SK-N-SH (cell line): ENCODE measurements at regions not wholly inside any gene's neighbourhood (a gene's known extent, or its start where the extent isn't known, plus 50 kb on each side); places are given as distances from the start of the nearest gene placed in this dataset.

ENCODE experiments used
- CTCF ChIA-PET: fragments of 300-600, 350-600 bp; formaldehyde crosslinking; extraction: SDS; loops from one replicate; lab custom pipeline; 2021; lab: Yijun Ruan, JAX
- POLR2A ChIA-PET: fragments of 350-600 bp; sonication (Branson Sonifier 250); formaldehyde crosslinking; extraction: SDS; loops from one replicate; lab custom pipeline; 2020; ENCODE audit warnings: antibody characterized with exemption, inconsistent platforms; lab: Yijun Ruan, JAX
- DNase-seq: peaks from one replicate; pipeline ENCODE4 v3.0.0; 2012
- H2AFZ ChIP-seq: fragments of 200-600 bp; sonication (generic); 2 replicates; pipeline ENCODE4 v1.8.1; 2016; ENCODE audit warnings: antibody characterized with exemption, mild to moderate bottlenecking, low read depth
- H3F3A ChIP-seq: fragments of 200-600 bp; sonication (generic); replicated peaks from 2 replicates; pipeline ENCODE3; 2016; ENCODE audit warnings: antibody characterized with exemption, mild to moderate bottlenecking; ENCODE audit not compliant: insufficient read depth
- H3K27ac ChIP-seq, 2 experiments: fragments of 200-500 bp in 1 of 2; fragments of 200-600 bp in 1 of 2; sonication (Bioruptor generic) in 1 of 2; sonication (generic), shearing (Covaris generic) in 1 of 2; 2 replicates each; pipeline versions ENCODE4 v1.5.1 to v1.6.1; 2014 to 2016; ENCODE audit warnings: low read depth in 2 of 2, inconsistent platforms in 1 of 2, low read length in 1 of 2, mild to moderate bottlenecking in 1 of 2, mixed read lengths in 1 of 2
- H3K27me3 ChIP-seq: fragments of 200-600 bp; sonication (generic), shearing (Covaris generic); 2 replicates; pipeline ENCODE4 v1.6.1; 2016; ENCODE audit warnings: mixed run types; ENCODE audit not compliant: insufficient read depth
- H3K36me3 ChIP-seq, 2 experiments: fragments of 200-500 bp in 1 of 2; fragments of 200-600 bp in 1 of 2; sonication (Bioruptor generic) in 1 of 2; sonication (generic) in 1 of 2; replicated peaks in 1 of 2; 2 replicates each; pipeline versions ENCODE3 to v1.5.1; 2014 to 2016; ENCODE audit warnings: low read length in 1 of 2, mild to moderate bottlenecking in 1 of 2; ENCODE audit not compliant: insufficient read depth in 2 of 2, control insufficient read depth in 1 of 2
- H3K4me1 ChIP-seq, 2 experiments: fragments of 200-500 bp in 1 of 2; fragments of 200-600 bp in 1 of 2; sonication (Bioruptor generic) in 1 of 2; sonication (generic), shearing (Covaris generic) in 1 of 2; 2 replicates each; pipeline versions ENCODE4 v1.5.1 to v1.6.1; 2014 to 2016; ENCODE audit warnings: low read depth in 1 of 2, low read length in 1 of 2, mixed run types in 1 of 2; ENCODE audit not compliant: insufficient read depth in 2 of 2, control insufficient read depth in 1 of 2
- H3K4me2 ChIP-seq: fragments of 200-600 bp; sonication (generic), shearing (Covaris generic); 2 replicates; pipeline ENCODE4 v1.6.1; 2017; ENCODE audit warnings: mixed run types
- H3K4me3 ChIP-seq, 2 experiments: fragments of 200-500 bp in 1 of 2; fragments of 200-600 bp in 1 of 2; sonication (Bioruptor generic) in 1 of 2; sonication (generic), shearing (Covaris generic) in 1 of 2; 2 replicates each; pipeline versions ENCODE4 v1.5.1 to v1.8.1; 2014 to 2016; ENCODE audit warnings: low read depth in 2 of 2, inconsistent platforms in 1 of 2, low read length in 1 of 2, mild to moderate bottlenecking in 1 of 2, mixed read lengths in 1 of 2, moderate library complexity in 1 of 2
- H3K79me2 ChIP-seq: fragments of 200-600 bp; sonication (generic); 2 replicates; pipeline ENCODE4 v1.8.1; 2017; ENCODE audit warnings: mild to moderate bottlenecking; ENCODE audit not compliant: insufficient read depth
- H3K9ac ChIP-seq: fragments of 200-600 bp; sonication (generic); 2 replicates; pipeline ENCODE4 v1.6.1; 2017; ENCODE audit warnings: mixed run types
- H3K9me2 ChIP-seq: fragments of 200-600 bp; sonication (generic); 2 replicates; pipeline ENCODE4 v1.6.1; 2017; ENCODE audit warnings: mixed run types
- H3K9me3 ChIP-seq: fragments of 200-600 bp; sonication (generic); 2 replicates; pipeline ENCODE4 v1.6.1; 2017; ENCODE audit warnings: mixed run types, mild to moderate bottlenecking, moderate library complexity
- H4K20me1 ChIP-seq: fragments of 200-600 bp; sonication (generic); 2 replicates; pipeline ENCODE4 v1.6.1; 2017; ENCODE audit warnings: mild to moderate bottlenecking, mixed run types; ENCODE audit not compliant: insufficient read depth
- ELF1 ChIP-seq: IDR thresholded peaks from 2 replicates; pipeline ENCODE4 v1.4.0; 2012
- EZH2phosphoT487 ChIP-seq: fragments of 200-600 bp; sonication (generic); IDR thresholded peaks from 2 replicates; pipeline ENCODE4 v1.6.1; 2017; ENCODE audit warnings: low read depth, mixed run types, mild to moderate bottlenecking, antibody characterized with exemption, moderate library complexity, borderline replicate concordance
- FOSL2 ChIP-seq: IDR thresholded peaks from 2 replicates; pipeline ENCODE4 v1.4.0; 2012; ENCODE audit warnings: low read depth, mild to moderate bottlenecking, moderate library complexity, borderline replicate concordance
- FOXJ3 ChIP-seq: sonication (generic); formaldehyde crosslinking; IDR thresholded peaks from 2 replicates; pipeline ENCODE4 v1.5.1; 2020; ENCODE audit warnings: mild to moderate bottlenecking, missing genetic modification reagents
- JUND ChIP-seq: IDR thresholded peaks from 2 replicates; pipeline ENCODE4 v1.4.0; 2012
- MAX ChIP-seq: IDR thresholded peaks from 2 replicates; pipeline ENCODE4 v1.4.0; 2012; ENCODE audit warnings: low read depth
- MEF2A ChIP-seq: IDR thresholded peaks from 2 replicates; pipeline ENCODE4 v1.4.0; 2012; ENCODE audit warnings: low read depth, borderline replicate concordance
- NFIC ChIP-seq: IDR thresholded peaks from 2 replicates; pipeline ENCODE4 v1.4.0; 2012; ENCODE audit warnings: borderline replicate concordance
- NRF1 ChIP-seq: IDR thresholded peaks from 2 replicates; pipeline ENCODE4 v1.6.1; 2012; ENCODE audit warnings: low read depth, mild to moderate bottlenecking, low read length
- POLR2AphosphoS5 ChIP-seq: IDR thresholded peaks from 2 replicates; pipeline ENCODE4 v1.6.1; 2012; ENCODE audit warnings: low read depth, low read length
- RAD21 ChIP-seq: IDR thresholded peaks from 2 replicates; pipeline ENCODE4 v1.6.1; 2012; ENCODE audit warnings: mild to moderate bottlenecking, low read length
- REST ChIP-seq: IDR thresholded peaks from 2 replicates; pipeline ENCODE4 v1.6.1; 2012; ENCODE audit warnings: mild to moderate bottlenecking, low read depth, low read length, moderate library complexity
- RFX5 ChIP-seq: IDR thresholded peaks from 2 replicates; pipeline ENCODE4 v1.6.1; 2012; ENCODE audit warnings: mild to moderate bottlenecking, improper control_type of control experiment, low read length
- TAF1 ChIP-seq: IDR thresholded peaks from 2 replicates; pipeline ENCODE4 v1.6.1; 2012; ENCODE audit warnings: low read depth, mild to moderate bottlenecking, low read length, moderate library complexity, borderline replicate concordance
- USF1 ChIP-seq: IDR thresholded peaks from 2 replicates; pipeline ENCODE4 v1.4.0; 2012; ENCODE audit warnings: low read depth, borderline replicate concordance
- YY1 ChIP-seq: IDR thresholded peaks from 2 replicates; pipeline ENCODE4 v1.4.0; 2012; ENCODE audit warnings: low read depth, mild to moderate bottlenecking
- WGBS: methylation state at CpG from one replicate; pipeline ENCODE4 v1.1.6; 2017; ENCODE audit warnings: low lambda C conversion rate; 5-methylcytosine and 5-hydroxymethylcytosine counted together

- TF ChIP-seq ELF1 (no peak), REST (no peak), FOSL2 (no peak)
Measured at GRCh38 chr1:208600456-208601190, 356.4 kb upstream of the PLXNA2 start (continued).

GRCh38 chr1:208601561-208601960 lies 357.4 kb upstream of the PLXNA2 start:
- no peak for DNase-seq
- no peak overlapping the region for H3K4me3 ChIP-seq
- no peaks in the 10 kb centered on the region for H3K27me3 ChIP-seq
- no peak overlapping the region for H2AFZ ChIP-seq
- no peaks in the 10 kb centered on the region for H3K9me3 ChIP-seq
- WGBS, result 64% methylated on average over 3 of the region's 3 CpGs
- no peak overlapping the region; a peak in 1 of 4 replicates for H3K27ac ChIP-seq
- H3K9ac ChIP-seq, result no peak overlapping the region
- POLR2A ChIA-PET, result no interaction called here
- H3K79me2 ChIP-seq, result no peaks in the 10 kb centered on the region
- CTCF ChIA-PET, result interaction anchor here (1.8 kb wide), 1 partner anchor 51 kb away, joined by 4 read pairs; no protein-coding TSS in a partner anchor
- H3K36me3 ChIP-seq, result no peaks in the 10 kb centered on the region
- H3K4me1 ChIP-seq, result peaks cover 5 to 26% of the 10 kb centered on the region in 2 experiments; a peak in 2 of 4 replicates
- no peaks in the 10 kb centered on the region for H3F3A ChIP-seq
- H4K20me1 ChIP-seq, result no peaks in the 10 kb centered on the region
- TF ChIP-seq JUND (no peak), POLR2AphosphoS5 (no peak), TAF1 (no peak), EZH2phosphoT487 (no peak), YY1 (no peak), FOSL2 (no peak), NRF1 (no peak), MEF2A (no peak), MAX (no peak), NFIC (no peak), USF1 (no peak), FOXJ3 (CRISPR knock-in tag) (no peak), RAD21 (no peak), RFX5 (no peak)
- TF ChIP-seq, all 33 proteins: peak for 0
- Histone ChIP-seq H3K4me2 (no peak overlapping the region), H3K9me2 (no peaks in the 10 kb centered on the region)
